ENCODE measurements at regions not wholly inside any gene's neighbourhood (a gene's known extent, or its start where the extent isn't known, plus 50 kb on each side); places are given as distances from the start of the nearest gene placed in this dataset.

DNA sequence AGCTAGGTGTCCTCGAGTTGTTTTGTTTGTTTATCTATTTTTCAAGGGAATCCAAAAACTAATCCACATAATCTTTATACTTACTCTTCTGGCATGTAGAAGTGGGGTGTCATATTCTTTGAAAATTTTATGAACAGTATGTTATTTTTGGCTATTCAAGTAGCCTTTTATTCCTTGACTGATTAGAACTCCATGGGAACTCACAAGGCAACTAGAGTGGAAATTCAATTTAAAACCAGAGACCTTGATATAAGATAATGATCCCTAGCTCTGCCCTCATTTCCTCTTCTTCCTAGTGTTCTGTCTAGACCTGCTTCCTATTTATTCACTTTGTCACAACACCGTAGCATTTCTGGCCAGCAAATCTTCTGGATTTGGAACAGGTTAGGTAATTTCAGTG, 1123.7 kb upstream of the C9orf72 start:
- WGBS, 2 experiments (ENCODE audit: extremely low coverage in 1 of 2, insufficient coverage in 1 of 2, insufficient read length in 1 of 2, insufficient replicate concordance in 2 of 2, low coverage in 1 of 2, low lambda C conversion rate in 2 of 2, missing lambda C conversion rate in 1 of 2), result 87% methylated on average over 2 of the region's 2 CpGs; no CpG with 5 or more reads in 1 of the 2 experiments
- Histone ChIP-seq H4K5ac (ENCODE audit: insufficient read length, low read depth, low read length) (no peak overlapping the region), H3K79me2 (ENCODE audit: control insufficient read depth in 1 of 2, insufficient read depth in 2 of 2, low read length in 2 of 2) (no peaks in the 10 kb centered on the region), H3K23me2 (ENCODE audit: low read depth, low read length) (no peaks in the 10 kb centered on the region), H3K9ac (replicated peaks in 1 of 4; ENCODE audit: extremely low read depth in 1 of 4, low read depth in 3 of 4, low read length in 3 of 4) (no peak overlapping the region), H4K91ac (replicated peaks; ENCODE audit: insufficient read length, low read length) (no peak overlapping the region), H3K23ac (ENCODE audit: insufficient read length) (no peak overlapping the region), H2BK5ac (ENCODE audit: low read depth, low read length) (no peak overlapping the region), H3K36me3 (ENCODE audit: control insufficient read depth in 2 of 4, insufficient read depth in 4 of 4, low read length in 3 of 4) (no peaks in the 10 kb centered on the region), H3K4me1 (replicated peaks in 1 of 4; ENCODE audit: control insufficient read depth in 3 of 4, insufficient read depth in 4 of 4, low read length in 3 of 4) (no peaks in the 10 kb centered on the region), H3K4me3 (ENCODE audit: extremely low read depth in 1 of 4, insufficient read depth in 2 of 4, low read depth in 3 of 4, low read length in 4 of 4) (no peak overlapping the region), H3K79me1 (ENCODE audit: low read depth, low read length) (no peaks in the 10 kb centered on the region), H2AK5ac (ENCODE audit: low read depth, low read length) (no peak overlapping the region), H2BK120ac (replicated peaks; ENCODE audit: low read depth, low read length) (no peak overlapping the region), H2BK20ac (ENCODE audit: low read length) (no peak overlapping the region), H2AFZ (ENCODE audit: low read length) (no peak overlapping the region), H4K8ac (ENCODE audit: extremely low read depth, insufficient read depth, low read length) (no peak overlapping the region), H3K27me3 (replicated peaks in 1 of 4; ENCODE audit: control insufficient read depth in 3 of 4, extremely low read depth in 1 of 4, insufficient read depth in 3 of 4, low read length in 3 of 4) (no peaks in the 10 kb centered on the region), H3K14ac (ENCODE audit: insufficient read length) (no peak overlapping the region), H3K4me2 (ENCODE audit: insufficient read depth in 1 of 2, low read depth in 2 of 2, low read length in 2 of 2) (no peak overlapping the region), H3K18ac (ENCODE audit: extremely low read depth, low read length) (no peak overlapping the region), H3K4ac (replicated peaks; ENCODE audit: insufficient read length, low read depth, low read length) (no peak overlapping the region), H2BK12ac (ENCODE audit: low read depth, low read length) (no peak overlapping the region), H2BK15ac (ENCODE audit: low read length) (no peak overlapping the region), H4K20me1 (replicated peaks in 1 of 2; ENCODE audit: control insufficient read depth in 1 of 2, insufficient read depth in 2 of 2, low read length in 2 of 2) (no peaks in the 10 kb centered on the region), H3K9me3 (ENCODE audit: insufficient read depth in 2 of 2, low read depth in 1 of 2, low read length in 1 of 2) (peaks cover 0 to 7% of the 10 kb centered on the region in 2 experiments; a peak in 1 of 4 replicates), H3K56ac (replicated peaks; ENCODE audit: insufficient read length, low read depth, low read length) (no peak overlapping the region), H3K27ac (ENCODE audit: low read depth, low read length) (no peak overlapping the region)
- CTCF ChIA-PET (ENCODE audit: partially characterized antibody), result no interaction called here
- DNase-seq (ENCODE audit: low read depth in 1 of 2, low spot score in 2 of 2) (no peak), FAIRE-seq (no peak)
- POLR2A ChIA-PET (ENCODE audit: partially characterized antibody), result no interaction called here
- no peak for TF ChIP-seq FOSL1 (IDR thresholded peaks at IDR 0.05; ENCODE audit: insufficient read depth, low read depth, low read length)
- no peak for TF ChIP-seq SIX5 (IDR thresholded peaks at IDR 0.05; ENCODE audit: low read depth, low read length)
- no peak for TF ChIP-seq CREB1 (IDR thresholded peaks at IDR 0.05)
- no peak for TF ChIP-seq SIRT6 (IDR thresholded peaks at IDR 0.05; ENCODE audit: low read length)
- no peak for TF ChIP-seq JUN (IDR thresholded peaks at IDR 0.05; ENCODE audit: low read depth, low read length)
- TF ChIP-seq POLR2A (IDR thresholded peaks at IDR 0.05; ENCODE audit: control extremely low read depth in 1 of 2, low read depth in 2 of 2, low read length in 2 of 2), result no peak
- no peak for TF ChIP-seq MAFK (IDR thresholded peaks at IDR 0.05; ENCODE audit: low read depth, low read length)
- TF ChIP-seq KDM4A (IDR thresholded peaks at IDR 0.05; ENCODE audit: low read depth, low read length, severe bottlenecking), result no peak
- TF ChIP-seq ASH2L (IDR thresholded peaks at IDR 0.05; ENCODE audit: low read length), result no peak
- TF ChIP-seq GTF2F1 (IDR thresholded peaks at IDR 0.05; ENCODE audit: borderline replicate concordance, low read depth, low read length), result no peak
- TF ChIP-seq SIN3A (conservative IDR thresholded peaks at IDR 0.05 in 1 of 2, IDR thresholded peaks at IDR 0.05 in 1 of 2; ENCODE audit: low read depth in 1 of 2, low read length in 2 of 2), result no peak
- TF ChIP-seq TAF7 (optimal IDR thresholded peaks at IDR 0.05; ENCODE audit: borderline replicate concordance, low read depth, low read length), result no peak
- no peak for TF ChIP-seq HDAC6 (IDR thresholded peaks at IDR 0.05; ENCODE audit: low read depth, low read length)
- TF ChIP-seq, protein P1, sequence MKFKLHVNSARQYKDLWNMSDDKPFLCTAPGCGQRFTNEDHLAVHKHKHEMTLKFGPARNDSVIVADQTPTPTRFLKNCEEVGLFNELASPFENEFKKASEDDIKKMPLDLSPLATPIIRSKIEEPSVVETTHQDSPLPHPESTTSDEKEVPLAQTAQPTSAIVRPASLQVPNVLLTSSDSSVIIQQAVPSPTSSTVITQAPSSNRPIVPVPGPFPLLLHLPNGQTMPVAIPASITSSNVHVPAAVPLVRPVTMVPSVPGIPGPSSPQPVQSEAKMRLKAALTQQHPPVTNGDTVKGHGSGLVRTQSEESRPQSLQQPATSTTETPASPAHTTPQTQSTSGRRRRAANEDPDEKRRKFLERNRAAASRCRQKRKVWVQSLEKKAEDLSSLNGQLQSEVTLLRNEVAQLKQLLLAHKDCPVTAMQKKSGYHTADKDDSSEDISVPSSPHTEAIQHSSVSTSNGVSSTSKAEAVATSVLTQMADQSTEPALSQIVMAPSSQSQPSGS (IDR thresholded peaks at IDR 0.05; ENCODE audit: low read length), result no peak
- TF ChIP-seq SRF (IDR thresholded peaks at IDR 0.05; ENCODE audit: low read depth, low read length), result no peak
